Bronchial epithelial cell (primary cell): ENCODE measurements at regions not wholly inside any gene's neighbourhood (a gene's known extent, or its start where the extent isn't known, plus 50 kb on each side); places are given as distances from the start of the nearest gene placed in this dataset.
"Not testable (repeated sequence)": the region's sequence is repeated elsewhere in the genome, so short reads cannot be mapped to it uniquely, and the experiment has no call there.

Experiments used
- DNase-seq: peaks from one replicate; pipeline ENCODE4 v3.0.0-alpha.2; 2010; ENCODE audit warnings: low read depth
- FAIRE-seq: peaks from 2 replicates; lab custom pipeline; 2011; peaks lifted over from hg19 to GRCh38; lab: Jason Lieb, UNC
- H3K27me3 ChIP-seq: 2 replicates; pipeline ENCODE4 v1.5.1; 2011; ENCODE audit warnings: low read length; ENCODE audit not compliant: control insufficient read depth, insufficient read depth
- H3K36me3 ChIP-seq: 2 replicates; pipeline ENCODE4 v1.5.1; 2011; ENCODE audit warnings: low read length; ENCODE audit not compliant: control insufficient read depth, insufficient read depth
- H3K4me3 ChIP-seq: 2 replicates; pipeline ENCODE4 v1.5.1; 2011; ENCODE audit warnings: mild to moderate bottlenecking, low read depth, low read length, control low read depth
- CTCF ChIP-seq: IDR thresholded peaks from 2 replicates; pipeline ENCODE4 v1.5.1; 2011; ENCODE audit warnings: mild to moderate bottlenecking, moderate library complexity, low read length, control low read depth, inconsistent platforms; ENCODE audit not compliant: insufficient read depth, severe bottlenecking

GRCh38 chr2:13433954-13434353, 717.2 kb downstream of the TRIB2 start:
- H3K4me3 ChIP-seq = no peak overlapping the region
- no peaks in the 10 kb centered on the region for H3K36me3 ChIP-seq
- H3K27me3 ChIP-seq = no peaks in the 10 kb centered on the region
- DNase-seq (no peak), FAIRE-seq (no peak)
- no peak for TF ChIP-seq CTCF

DNA sequence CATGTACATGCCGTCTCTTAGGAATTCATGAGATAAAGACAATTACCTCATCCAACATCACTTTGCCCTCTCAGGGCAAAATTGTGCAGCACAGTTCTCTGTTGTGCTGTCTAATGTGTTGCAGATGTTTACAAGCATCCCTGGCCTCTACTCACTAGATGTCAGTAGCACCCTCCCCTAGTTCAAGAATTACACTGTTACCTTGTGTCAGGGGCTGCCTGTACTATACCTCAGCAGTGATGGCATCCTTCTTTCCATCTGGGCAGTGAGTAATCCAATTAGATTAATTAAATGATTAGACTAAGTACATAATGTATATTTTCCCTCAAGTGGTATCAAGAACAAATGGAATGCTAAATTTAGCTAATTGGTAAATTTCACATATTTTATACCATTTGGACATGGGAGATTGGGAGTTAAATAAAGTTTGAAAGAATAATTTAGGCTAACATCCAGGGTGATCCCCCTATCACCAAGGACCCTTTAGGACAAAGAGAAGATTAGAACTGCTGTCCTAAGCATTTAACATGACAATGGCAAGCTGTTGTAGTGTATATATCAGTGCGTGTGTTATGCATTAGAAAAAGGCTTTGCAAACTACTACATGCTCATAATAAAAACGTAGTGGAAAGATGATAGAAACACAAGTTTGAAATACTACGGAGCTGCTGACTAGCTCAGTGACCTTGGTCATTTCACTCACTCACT, 727.0 kb downstream of the TRIB2 start:
- peak; percentile 94 for FAIRE-seq

DNA sequence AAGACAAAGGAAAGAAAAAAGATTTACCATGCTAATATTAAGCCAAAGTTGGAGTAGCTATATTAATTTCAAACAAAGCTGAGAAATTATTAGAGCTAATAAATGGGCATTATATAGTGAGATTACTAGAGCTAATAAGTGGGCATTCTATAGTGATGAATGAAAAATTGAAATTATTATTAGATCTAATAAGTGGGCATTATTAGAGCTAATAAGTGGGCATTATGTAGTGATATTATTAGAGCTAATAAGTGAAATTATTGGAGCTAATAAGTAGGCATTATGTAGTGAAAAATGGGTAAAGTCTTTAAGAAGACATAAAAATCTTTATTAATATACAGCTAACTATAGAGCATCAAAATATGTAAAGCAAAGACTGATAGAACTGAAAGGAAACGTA, 745.7 kb downstream of the TRIB2 start:
- no peak for TF ChIP-seq CTCF
- Histone ChIP-seq H3K4me3 (no peak overlapping the region), H3K27me3 (no peaks in the 10 kb centered on the region), H3K36me3 (no peaks in the 10 kb centered on the region)
- DNase-seq (no peak), FAIRE-seq (no peak)

More for the DNA sequence above, 727.0 kb downstream of the TRIB2 start:
- H3K36me3 ChIP-seq, H3K4me3 ChIP-seq, H3K27me3 ChIP-seq, DNase-seq: not testable (repeated sequence)

- H3K27me3 ChIP-seq = no peaks in the 10 kb centered on the region
- TF ChIP-seq CTCF = no peak
- FAIRE-seq (no peak), DNase-seq (no peak)
- H3K4me3 ChIP-seq = no peak overlapping the region
- no peaks in the 10 kb centered on the region for H3K36me3 ChIP-seq
Observed at GRCh38 chr2:13466076-13466475, 749.3 kb downstream of the TRIB2 start.

DNA sequence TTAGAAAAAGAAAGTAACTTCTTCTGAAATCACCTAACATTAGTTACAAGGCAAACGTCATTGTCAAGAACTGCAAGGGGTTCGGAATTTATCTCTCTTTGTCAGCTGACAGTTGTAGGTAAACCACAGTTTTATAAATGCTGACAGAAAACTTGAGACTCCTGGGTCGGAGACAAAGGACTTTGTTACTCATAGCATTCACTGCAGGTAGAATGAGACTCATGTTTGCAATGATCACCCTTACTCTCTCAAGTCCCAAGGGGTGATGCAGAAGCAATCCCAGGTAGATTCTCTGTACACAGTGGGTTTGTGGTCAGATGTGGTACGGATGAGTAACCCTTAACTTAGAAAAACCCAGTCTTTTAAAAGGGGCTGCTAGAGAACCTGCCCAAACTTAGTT, 757.8 kb downstream of the TRIB2 start:
- DNase-seq (no peak), FAIRE-seq (no peak)
- no peak for TF ChIP-seq CTCF
- Histone ChIP-seq H3K27me3 (no peaks in the 10 kb centered on the region), H3K4me3 (no peak overlapping the region), H3K36me3 (no peaks in the 10 kb centered on the region)

DNA sequence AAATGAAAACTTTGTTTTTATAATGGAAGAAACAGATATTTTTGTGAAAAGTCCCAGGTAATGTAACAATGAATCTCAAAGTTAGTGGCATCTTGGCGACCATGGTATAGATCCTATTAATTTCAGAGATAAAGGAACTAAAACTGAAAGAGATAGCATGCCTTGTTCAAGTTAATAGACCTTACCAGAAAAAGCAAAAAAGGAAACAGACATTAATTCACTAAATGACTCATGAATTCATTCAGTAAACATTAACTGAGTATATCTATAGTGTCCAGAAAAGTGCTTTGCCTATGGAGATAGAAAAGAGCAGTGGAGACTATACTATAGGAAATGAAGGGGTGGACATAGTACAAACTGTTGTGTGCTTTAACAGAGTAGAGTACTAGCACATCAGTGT, 763.3 kb downstream of the TRIB2 start:
- FAIRE-seq (no peak), DNase-seq (no peak)
- TF ChIP-seq CTCF = no peak
- Histone ChIP-seq H3K4me3 (no peak overlapping the region), H3K36me3 (no peaks in the 10 kb centered on the region), H3K27me3 (no peaks in the 10 kb centered on the region)
